Gastrocnemius medialis (tissue), 4 donors: ENCODE measurements at regions not wholly inside any gene's neighbourhood (a gene's known extent, or its start where the extent isn't known, plus 50 kb on each side); places are given as distances from the start of the nearest gene placed in this dataset.

Experiments used
- ATAC-seq, 2 donors: fragments of 150-250 bp; one replicate each; pipeline ENCODE4 v1.9.1; 2016
- DNase-seq, 2 donors: peaks; one replicate each; pipeline ENCODE4 v3.0.0-alpha.2; 2019
- H3K27ac ChIP-seq, 4 donors: fragments of 200-600 bp; sonication (generic); 1 replicate in 1 of 4; 2 replicates in 3 of 4; pipeline ENCODE4 v1.5.1; 2016 to 2018; ENCODE audit warnings: mild to moderate bottlenecking in 2 of 4, moderate library complexity in 1 of 4
- H3K27me3 ChIP-seq, 3 donors: fragments of 200-600 bp; sonication (generic) in 2 of 3; 1 replicate in 1 of 3; 2 replicates in 2 of 3; pipeline versions ENCODE4 v1.5.1 to v1.6.0; 2016 to 2019; ENCODE audit warnings: mild to moderate bottlenecking in 1 of 3, moderate library complexity in 1 of 3
- H3K36me3 ChIP-seq, 2 donors: fragments of 200-600 bp; sonication (generic) in 1 of 2; one replicate each; pipeline ENCODE4 v1.5.1; 2017 to 2018
- H3K4me1 ChIP-seq, 2 donors: fragments of 200-600 bp; sonication (generic) in 1 of 2; one replicate each; pipeline ENCODE4 v1.5.1; 2016 to 2017; ENCODE audit warnings: mild to moderate bottlenecking in 2 of 2
- H3K4me3 ChIP-seq, 4 donors: fragments of 200-600 bp; sonication (generic) in 3 of 4; 1 replicate in 1 of 4; 2 replicates in 3 of 4; pipeline ENCODE4 v1.5.1; 2016 to 2019; ENCODE audit warnings: mild to moderate bottlenecking in 2 of 4
- H3K9me3 ChIP-seq, 3 donors: fragments of 200-600 bp; sonication (generic) in 2 of 3; 1 replicate in 1 of 3; 2 replicates in 2 of 3; pipeline ENCODE4 v1.5.1; 2016 to 2019
- CTCF ChIP-seq, 5 experiments: fragments of 450-650 bp in 3 of 5; fragments of 200-600 bp in 2 of 5; sonication (generic) in 2 of 5; IDR thresholded peaks in 4 of 5; conservative IDR thresholded peaks in 1 of 5; 1 replicate in 4 of 5; 2 replicates in 1 of 5; pipeline ENCODE4 v1.5.1; 2016 to 2019; ENCODE audit warnings: antibody characterized with exemption in 5 of 5, mild to moderate bottlenecking in 3 of 5, moderate library complexity in 3 of 5
- POLR2A ChIP-seq, 2 donors: fragments of 450-650 bp; IDR thresholded peaks; one replicate each; pipeline ENCODE4 v1.6.1; 2017; ENCODE audit warnings: antibody characterized with exemption in 2 of 2, mild to moderate bottlenecking in 2 of 2, moderate library complexity in 2 of 2
- in situ Hi-C, 4 donors: fragments of 200-750 bp; cut with MboI; loops; one replicate each; pipeline versions ENCODE4 v1.15.0 to v1.8.0; 2017; ENCODE audit warnings: low sequenced_read_pairs in 4 of 4
- intact Hi-C: fragments of 100-400 bp; cut with DNase I; formaldehyde crosslinking; loops from one replicate; pipeline ENCODE4 v1.15.1; 2023; ENCODE audit warnings: low total_unique reads

- intact Hi-C loops (no loop called here), in situ Hi-C loops (no loop called here)
- ATAC-seq (no peak), DNase-seq (no peak)
- Histone ChIP-seq H3K36me3 (no peaks in the 10 kb centered on the region), H3K27me3 (no peaks in the 10 kb centered on the region), H3K4me1 (no peaks in the 10 kb centered on the region), H3K9me3 (no peaks in the 10 kb centered on the region), H3K4me3 (no peak overlapping the region), H3K27ac (no peak overlapping the region)
- no peak for TF ChIP-seq POLR2A (IDR thresholded peaks at IDR 0.05)
- no peak for TF ChIP-seq CTCF (IDR thresholded peaks at IDR 0.05 in 4 of 5, conservative IDR thresholded peaks at IDR 0.05 in 1 of 5)
These were observed 329.1 kb downstream of the PPARGC1A start for GRCh38 chr4:23560748-23561147.

- H3K9me3 ChIP-seq: peaks cover 0 to 8% (median 0%) of the 10 kb centered on the region in 3 donors
- no peaks in the 10 kb centered on the region for H3K4me1 ChIP-seq
- ATAC-seq: no peak
- no peaks in the 10 kb centered on the region for H3K27me3 ChIP-seq
- no peaks in the 10 kb centered on the region for H3K36me3 ChIP-seq
- in situ Hi-C loops: no loop called here
- intact Hi-C loops: no loop called here
- DNase-seq: no peak
- H3K4me3 ChIP-seq: no peak overlapping the region
- no peak for TF ChIP-seq CTCF (IDR thresholded peaks at IDR 0.05 in 4 of 5, conservative IDR thresholded peaks at IDR 0.05 in 1 of 5)
- no peak for TF ChIP-seq POLR2A (IDR thresholded peaks at IDR 0.05)
- no peak overlapping the region for H3K27ac ChIP-seq
These were observed 331.7 kb downstream of the PPARGC1A start for GRCh38 chr4:23558101-23558500.

GRCh38 chr4:23547601-23548000, 342.2 kb downstream of the PPARGC1A start:
- no peaks in the 10 kb centered on the region for H3K36me3 ChIP-seq
- H3K4me1 ChIP-seq: no peaks in the 10 kb centered on the region
- H3K4me3 ChIP-seq: no peak overlapping the region
- DNase-seq (no peak), ATAC-seq (no peak)
- intact Hi-C loops (no loop called here), in situ Hi-C loops (no loop called here)
- TF ChIP-seq CTCF (IDR thresholded peaks at IDR 0.05 in 4 of 5, conservative IDR thresholded peaks at IDR 0.05 in 1 of 5): no peak
- no peak for TF ChIP-seq POLR2A (IDR thresholded peaks at IDR 0.05)
- no peak overlapping the region for H3K27ac ChIP-seq
- H3K9me3 ChIP-seq: no peaks in the 10 kb centered on the region
- no peaks in the 10 kb centered on the region for H3K27me3 ChIP-seq

- in situ Hi-C loops (no loop called here), intact Hi-C loops (no loop called here)
- Histone ChIP-seq H3K9me3 (no peaks in the 10 kb centered on the region), H3K4me3 (no peak overlapping the region), H3K36me3 (no peaks in the 10 kb centered on the region), H3K27me3 (no peaks in the 10 kb centered on the region), H3K4me1 (no peaks in the 10 kb centered on the region), H3K27ac (no peak overlapping the region)
- ATAC-seq (no peak), DNase-seq (no peak)
- TF ChIP-seq CTCF (IDR thresholded peaks at IDR 0.05 in 4 of 5, conservative IDR thresholded peaks at IDR 0.05 in 1 of 5) (no peak), POLR2A (IDR thresholded peaks at IDR 0.05) (no peak)
These were observed 342.8 kb downstream of the PPARGC1A start for GRCh38 chr4:23547096-23547495.

GRCh38 chr4:23539969-23540569, 349.8 kb downstream of the PPARGC1A start:
- Histone ChIP-seq H3K27me3 (no peaks in the 10 kb centered on the region), H3K4me1 (no peaks in the 10 kb centered on the region), H3K9me3 (no peaks in the 10 kb centered on the region), H3K4me3 (no peak overlapping the region), H3K27ac (no peak overlapping the region), H3K36me3 (no peaks in the 10 kb centered on the region)
- in situ Hi-C loops: no loop called here
- no peak for DNase-seq
- TF ChIP-seq POLR2A (IDR thresholded peaks at IDR 0.05) (no peak), CTCF (IDR thresholded peaks at IDR 0.05 in 4 of 5, conservative IDR thresholded peaks at IDR 0.05 in 1 of 5) (no peak)
- no peak for ATAC-seq
- intact Hi-C loops: no loop called here
